ENCODE measurements at regions not wholly inside any gene's neighbourhood (a gene's known extent, or its start where the extent isn't known, plus 50 kb on each side); places are given as distances from the start of the nearest gene placed in this dataset.
A peak's percentile ranks its signal among the peaks of the same experiment; 100 is the strongest.

DNA sequence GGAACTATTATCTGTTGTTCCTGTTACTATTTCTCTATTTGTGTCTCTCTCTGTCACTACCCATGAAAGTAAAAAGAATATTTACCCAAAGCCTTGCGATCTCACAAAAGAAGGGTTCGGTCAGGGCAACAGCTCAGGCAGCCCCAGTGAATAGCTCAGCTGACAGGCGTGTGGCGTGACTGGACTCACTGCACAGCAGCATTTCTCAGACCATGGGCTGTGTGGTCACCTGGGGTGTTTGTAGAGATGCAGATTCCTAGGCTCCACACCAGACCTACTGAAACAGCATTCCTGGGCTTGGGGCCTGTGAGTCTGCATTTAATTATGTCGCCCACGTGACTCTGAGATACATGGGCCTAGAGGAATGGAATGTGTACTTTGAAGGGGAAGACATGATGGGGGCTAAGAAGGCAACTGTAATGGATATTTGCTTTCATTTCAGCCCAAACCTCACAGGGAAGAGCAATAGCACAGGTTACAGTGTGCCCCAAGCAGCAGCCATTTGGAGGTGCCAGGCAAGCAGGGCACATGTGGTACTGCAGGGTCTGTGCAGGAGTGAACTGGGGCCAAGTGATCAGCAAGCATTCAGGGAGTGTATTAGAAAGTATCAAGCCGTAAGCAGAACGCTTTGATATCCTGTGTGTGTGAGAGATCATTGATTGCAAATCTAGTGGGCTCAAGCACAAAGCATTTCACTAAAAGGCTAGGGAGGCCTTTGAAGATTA is 90.4 kb upstream of the RBMS1 start:
- Histone ChIP-seq H3K9me3 (no peaks in the 10 kb centered on the region), H3K27me3 (no peaks in the 10 kb centered on the region), H3K27ac (peak overlapping the region; percentile 43 to 50), H3K4me1 (peaks cover 4 to 5% of the 10 kb centered on the region in 2 donors), H3K36me3 (no peaks in the 10 kb centered on the region), H3K4me3 (no peak overlapping the region)
- TF ChIP-seq, protein P1, sequence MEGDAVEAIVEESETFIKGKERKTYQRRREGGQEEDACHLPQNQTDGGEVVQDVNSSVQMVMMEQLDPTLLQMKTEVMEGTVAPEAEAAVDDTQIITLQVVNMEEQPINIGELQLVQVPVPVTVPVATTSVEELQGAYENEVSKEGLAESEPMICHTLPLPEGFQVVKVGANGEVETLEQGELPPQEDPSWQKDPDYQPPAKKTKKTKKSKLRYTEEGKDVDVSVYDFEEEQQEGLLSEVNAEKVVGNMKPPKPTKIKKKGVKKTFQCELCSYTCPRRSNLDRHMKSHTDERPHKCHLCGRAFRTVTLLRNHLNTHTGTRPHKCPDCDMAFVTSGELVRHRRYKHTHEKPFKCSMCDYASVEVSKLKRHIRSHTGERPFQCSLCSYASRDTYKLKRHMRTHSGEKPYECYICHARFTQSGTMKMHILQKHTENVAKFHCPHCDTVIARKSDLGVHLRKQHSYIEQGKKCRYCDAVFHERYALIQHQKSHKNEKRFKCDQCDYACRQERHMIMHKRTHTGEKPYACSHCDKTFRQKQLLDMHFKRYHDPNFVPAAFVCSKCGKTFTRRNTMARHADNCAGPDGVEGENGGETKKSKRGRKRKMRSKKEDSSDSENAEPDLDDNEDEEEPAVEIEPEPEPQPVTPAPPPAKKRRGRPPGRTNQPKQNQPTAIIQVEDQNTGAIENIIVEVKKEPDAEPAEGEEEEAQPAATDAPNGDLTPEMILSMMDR (IDR thresholded peaks at IDR 0.05): no peak
- TF ChIP-seq POLR2A (IDR thresholded peaks at IDR 0.05) (no peak), POLR2AphosphoS5 (IDR thresholded peaks at IDR 0.05) (no peak)
- intact Hi-C loops (cut with DNase I; ENCODE audit: low total_unique reads): no loop called here
- no peak for DNase-seq (ENCODE audit: low spot score in 2 of 2)

DNA sequence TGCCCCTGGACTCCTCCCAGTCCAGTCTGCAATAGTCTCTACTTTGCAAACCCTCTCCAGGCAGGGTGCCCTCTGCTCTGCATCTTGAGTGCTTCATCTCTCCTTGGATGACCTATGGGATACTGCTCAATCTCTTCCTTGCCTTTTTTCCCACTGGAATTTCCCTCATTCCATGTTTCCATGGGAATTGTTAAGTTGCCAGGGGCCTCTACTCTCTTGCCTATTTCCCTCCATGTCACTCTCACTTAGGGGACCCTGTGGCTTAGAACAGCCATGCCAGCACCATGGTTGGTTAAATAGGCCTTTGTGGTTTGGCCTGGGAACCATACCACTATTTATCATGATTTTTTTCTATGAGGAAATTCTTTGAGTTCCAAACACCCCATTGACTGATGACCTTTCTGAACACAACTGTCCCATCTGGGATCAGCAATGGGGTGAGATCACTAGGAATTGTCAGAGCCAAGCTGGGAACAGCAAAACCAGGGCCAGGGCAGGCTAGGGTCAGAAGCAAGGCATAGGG is 91.4 kb upstream of the RBMS1 start:
- peak overlapping the region in 1 of 2 donors; percentile 30 for H3K27ac ChIP-seq
- no peak overlapping the region for H3K4me3 ChIP-seq
- no peaks in the 10 kb centered on the region for H3K9me3 ChIP-seq
- intact Hi-C loops (cut with DNase I; ENCODE audit: low total_unique reads): no loop called here
- H3K4me1 ChIP-seq: peaks cover 4 to 5% of the 10 kb centered on the region in 2 donors
- no peaks in the 10 kb centered on the region for H3K36me3 ChIP-seq
- TF ChIP-seq POLR2A (IDR thresholded peaks at IDR 0.05) (no peak), POLR2AphosphoS5 (IDR thresholded peaks at IDR 0.05) (no peak)
- TF ChIP-seq, protein P1 (IDR thresholded peaks at IDR 0.05): no peak
- no peak for DNase-seq (ENCODE audit: low spot score in 2 of 2)
- H3K27me3 ChIP-seq: no peaks in the 10 kb centered on the region

DNA sequence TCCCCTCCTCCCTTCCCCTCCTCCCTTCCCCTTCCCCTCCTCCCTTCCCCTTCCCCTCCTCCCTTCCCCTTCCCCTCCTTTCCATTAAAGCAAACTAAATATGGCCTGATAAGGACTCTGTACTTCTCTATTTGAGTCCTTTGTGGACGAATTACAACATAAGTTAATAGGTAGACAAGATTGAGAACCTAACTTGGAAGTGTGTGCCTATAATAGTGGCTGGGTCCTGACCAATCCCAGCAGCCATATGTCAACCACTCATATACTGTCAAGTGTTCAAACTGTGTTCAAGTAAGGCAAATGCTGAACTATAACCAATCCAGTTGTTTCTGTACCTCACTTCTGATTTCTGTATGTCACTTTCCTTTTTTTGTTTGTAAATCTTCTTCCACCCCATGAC is 97.1 kb upstream of the RBMS1 start:
- DNase-seq (ENCODE audit: low spot score in 2 of 2): no peak
- TF ChIP-seq, protein P1 (IDR thresholded peaks at IDR 0.05): no peak
- TF ChIP-seq POLR2AphosphoS5 (IDR thresholded peaks at IDR 0.05) (no peak), POLR2A (IDR thresholded peaks at IDR 0.05) (no peak)
- H3K27ac ChIP-seq: no peak overlapping the region
- no peaks in the 10 kb centered on the region for H3K27me3 ChIP-seq
- intact Hi-C loops (cut with DNase I; ENCODE audit: low total_unique reads): loop anchor here (2.0 kb wide), 1 partner anchor 34 kb away; no protein-coding TSS in a partner anchor
- H3K4me1 ChIP-seq: no peaks in the 10 kb centered on the region
- H3K4me3 ChIP-seq: no peak overlapping the region
- no peaks in the 10 kb centered on the region for H3K36me3 ChIP-seq
- no peaks in the 10 kb centered on the region for H3K9me3 ChIP-seq

DNA sequence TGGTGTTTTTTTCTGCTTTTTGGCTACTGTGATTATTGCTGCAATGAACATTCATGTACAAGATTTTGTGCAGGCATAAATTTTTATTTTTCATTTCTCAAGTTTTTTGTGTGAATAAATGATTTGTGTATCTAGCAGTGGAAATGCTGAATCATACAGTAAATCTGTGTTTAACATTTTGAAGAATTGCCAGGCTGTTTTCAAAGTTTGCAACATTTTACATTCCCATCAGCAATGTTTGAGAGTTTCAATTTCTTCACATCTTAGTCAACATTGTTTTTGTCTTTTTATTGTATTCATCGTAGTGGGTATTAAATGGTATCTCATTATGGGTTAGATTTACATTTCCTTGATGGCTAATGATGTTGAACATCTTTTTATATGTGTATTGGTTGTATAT is 98.8 kb upstream of the RBMS1 start:
- Histone ChIP-seq H3K27me3 (no peaks in the 10 kb centered on the region), H3K9me3 (no peaks in the 10 kb centered on the region), H3K27ac (no peak overlapping the region), H3K4me1 (no peaks in the 10 kb centered on the region), H3K36me3 (no peaks in the 10 kb centered on the region), H3K4me3 (no peak overlapping the region)
- no peak for TF ChIP-seq POLR2AphosphoS5 (IDR thresholded peaks at IDR 0.05)
- TF ChIP-seq, protein P1 (IDR thresholded peaks at IDR 0.05): no peak
- no peak for TF ChIP-seq POLR2A (IDR thresholded peaks at IDR 0.05)
- intact Hi-C loops (cut with DNase I; ENCODE audit: low total_unique reads): loop anchor here (2.0 kb wide), 1 partner anchor 32 kb away; no protein-coding TSS in a partner anchor
- DNase-seq (ENCODE audit: low spot score in 2 of 2): no peak

DNA sequence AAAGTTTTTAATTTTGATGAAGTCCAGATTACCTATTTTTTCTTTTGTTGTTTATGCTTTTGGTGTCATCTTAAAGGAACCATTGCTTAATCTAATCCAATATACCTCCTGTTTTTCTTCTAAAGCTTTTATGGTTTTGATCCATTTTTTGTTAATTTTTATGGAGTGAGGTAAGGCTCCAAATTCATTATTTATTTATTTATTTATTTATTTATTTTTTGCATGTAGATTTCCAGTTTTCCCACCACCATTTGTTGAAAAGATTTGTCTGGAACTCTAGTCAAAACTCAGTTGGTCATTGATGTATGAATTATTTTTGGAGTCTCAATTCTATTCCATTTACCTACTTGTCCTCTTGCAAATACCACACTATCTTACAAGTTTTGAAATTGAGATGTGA is 99.4 kb upstream of the RBMS1 start:
- no peak overlapping the region for H3K27ac ChIP-seq
- no peak for TF ChIP-seq POLR2AphosphoS5 (IDR thresholded peaks at IDR 0.05)
- TF ChIP-seq POLR2A (IDR thresholded peaks at IDR 0.05): no peak
- TF ChIP-seq, protein P1 (IDR thresholded peaks at IDR 0.05): no peak
- no peaks in the 10 kb centered on the region for H3K27me3 ChIP-seq
- no peaks in the 10 kb centered on the region for H3K36me3 ChIP-seq
- H3K4me1 ChIP-seq: no peaks in the 10 kb centered on the region
- no peak overlapping the region for H3K4me3 ChIP-seq
- DNase-seq (ENCODE audit: low spot score in 2 of 2): no peak
- H3K9me3 ChIP-seq: no peaks in the 10 kb centered on the region
- intact Hi-C loops (cut with DNase I; ENCODE audit: low total_unique reads): loop anchor here (2.0 kb wide), 1 partner anchor 32 kb away; no protein-coding TSS in a partner anchor

Data from breast epithelium (tissue), 4 donors.